PFSK-1 (cell line): ENCODE measurements at regions not wholly inside any gene's neighbourhood (a gene's known extent, or its start where the extent isn't known, plus 50 kb on each side); places are given as distances from the start of the nearest gene placed in this dataset.

Experiments
- FOXP2 ChIP-seq: optimal IDR thresholded peaks from 2 replicates; pipeline ENCODE3; 2011; ENCODE audit warnings: borderline replicate concordance, control low read depth, inconsistent platforms; ENCODE audit not compliant: insufficient read depth; ENCODE audit errors: extremely low read length, extremely low read depth
- POLR2AphosphoS5 ChIP-seq: IDR thresholded peaks from 2 replicates; pipeline ENCODE4 v1.6.1; 2012; ENCODE audit warnings: low read depth, mild to moderate bottlenecking, control low read depth, low read length, moderate library complexity
- SIN3A ChIP-seq: IDR thresholded peaks from 2 replicates; pipeline ENCODE4 v1.6.1; 2012; ENCODE audit warnings: mild to moderate bottlenecking, low read length, moderate library complexity, borderline replicate concordance; ENCODE audit not compliant: insufficient read depth
- TAF1 ChIP-seq: IDR thresholded peaks from 2 replicates; pipeline ENCODE4 v1.6.1; 2012; ENCODE audit warnings: low read length, control low read depth, borderline replicate concordance; ENCODE audit not compliant: insufficient read depth
- TF ChIP-seq, protein P1 (sequence below), 2 experiments: IDR thresholded peaks; 2 replicates each; pipeline versions ENCODE4 v1.6.1 to v1.8.0; 2011 to 2012; ENCODE audit warnings: low read depth in 2 of 2, low read length in 2 of 2, control low read depth in 1 of 2, inconsistent platforms in 1 of 2, mild to moderate bottlenecking in 1 of 2, moderate library complexity in 1 of 2; ENCODE audit not compliant: insufficient read depth in 1 of 2

DNA sequence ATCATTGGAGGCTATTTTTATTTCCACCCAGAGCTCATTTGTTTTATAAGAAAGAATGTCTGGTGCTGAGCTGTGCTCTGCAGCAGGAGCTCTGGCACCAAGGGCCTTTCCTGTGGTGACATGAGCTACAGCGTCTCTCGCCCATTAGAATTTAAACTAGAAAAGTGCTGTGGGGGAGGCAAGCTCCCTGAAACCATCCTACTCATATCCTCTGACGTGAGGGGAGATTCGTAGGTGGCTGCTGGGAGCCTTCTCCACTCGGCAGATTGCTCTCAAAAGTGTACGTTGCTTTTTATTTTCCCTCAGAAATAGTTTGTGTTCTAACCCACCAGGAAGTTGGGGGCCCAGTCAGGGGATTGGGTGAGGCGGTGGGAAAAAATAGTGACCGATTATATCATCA lies 76.3 kb upstream of the ARHGEF3 start:
- TF ChIP-seq TAF1: no peak
- TF ChIP-seq FOXP2: no peak
- TF ChIP-seq POLR2AphosphoS5: no peak

DNA sequence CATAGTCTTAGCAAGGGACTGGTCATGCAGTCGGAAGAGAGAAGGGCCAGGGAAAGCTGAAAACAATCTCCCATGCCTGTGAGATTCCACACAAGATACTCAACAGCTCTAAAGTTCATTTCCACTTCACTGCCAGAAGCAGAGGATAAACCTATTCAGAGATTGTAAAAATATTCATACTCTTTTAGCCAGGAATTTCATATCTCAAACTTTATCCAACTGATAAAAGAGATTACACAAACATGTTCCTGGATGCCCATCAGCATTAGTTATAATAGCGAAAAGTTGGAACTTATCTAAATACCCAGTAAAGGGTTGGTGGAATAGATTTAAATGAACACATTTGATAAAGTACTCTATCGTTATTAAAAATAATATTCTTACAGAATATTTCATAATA lies 75.2 kb upstream of the ARHGEF3 start:
- no peak for TF ChIP-seq TAF1
- TF ChIP-seq, protein P1, sequence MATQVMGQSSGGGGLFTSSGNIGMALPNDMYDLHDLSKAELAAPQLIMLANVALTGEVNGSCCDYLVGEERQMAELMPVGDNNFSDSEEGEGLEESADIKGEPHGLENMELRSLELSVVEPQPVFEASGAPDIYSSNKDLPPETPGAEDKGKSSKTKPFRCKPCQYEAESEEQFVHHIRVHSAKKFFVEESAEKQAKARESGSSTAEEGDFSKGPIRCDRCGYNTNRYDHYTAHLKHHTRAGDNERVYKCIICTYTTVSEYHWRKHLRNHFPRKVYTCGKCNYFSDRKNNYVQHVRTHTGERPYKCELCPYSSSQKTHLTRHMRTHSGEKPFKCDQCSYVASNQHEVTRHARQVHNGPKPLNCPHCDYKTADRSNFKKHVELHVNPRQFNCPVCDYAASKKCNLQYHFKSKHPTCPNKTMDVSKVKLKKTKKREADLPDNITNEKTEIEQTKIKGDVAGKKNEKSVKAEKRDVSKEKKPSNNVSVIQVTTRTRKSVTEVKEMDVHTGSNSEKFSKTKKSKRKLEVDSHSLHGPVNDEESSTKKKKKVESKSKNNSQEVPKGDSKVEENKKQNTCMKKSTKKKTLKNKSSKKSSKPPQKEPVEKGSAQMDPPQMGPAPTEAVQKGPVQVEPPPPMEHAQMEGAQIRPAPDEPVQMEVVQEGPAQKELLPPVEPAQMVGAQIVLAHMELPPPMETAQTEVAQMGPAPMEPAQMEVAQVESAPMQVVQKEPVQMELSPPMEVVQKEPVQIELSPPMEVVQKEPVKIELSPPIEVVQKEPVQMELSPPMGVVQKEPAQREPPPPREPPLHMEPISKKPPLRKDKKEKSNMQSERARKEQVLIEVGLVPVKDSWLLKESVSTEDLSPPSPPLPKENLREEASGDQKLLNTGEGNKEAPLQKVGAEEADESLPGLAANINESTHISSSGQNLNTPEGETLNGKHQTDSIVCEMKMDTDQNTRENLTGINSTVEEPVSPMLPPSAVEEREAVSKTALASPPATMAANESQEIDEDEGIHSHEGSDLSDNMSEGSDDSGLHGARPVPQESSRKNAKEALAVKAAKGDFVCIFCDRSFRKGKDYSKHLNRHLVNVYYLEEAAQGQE (IDR thresholded peaks at IDR 0.05; ENCODE audit: insufficient read depth in 1 of 2, low read depth in 2 of 2, low read length in 2 of 2): no peak
- no peak for TF ChIP-seq SIN3A
- TF ChIP-seq FOXP2: no peak
- no peak for TF ChIP-seq POLR2AphosphoS5

DNA sequence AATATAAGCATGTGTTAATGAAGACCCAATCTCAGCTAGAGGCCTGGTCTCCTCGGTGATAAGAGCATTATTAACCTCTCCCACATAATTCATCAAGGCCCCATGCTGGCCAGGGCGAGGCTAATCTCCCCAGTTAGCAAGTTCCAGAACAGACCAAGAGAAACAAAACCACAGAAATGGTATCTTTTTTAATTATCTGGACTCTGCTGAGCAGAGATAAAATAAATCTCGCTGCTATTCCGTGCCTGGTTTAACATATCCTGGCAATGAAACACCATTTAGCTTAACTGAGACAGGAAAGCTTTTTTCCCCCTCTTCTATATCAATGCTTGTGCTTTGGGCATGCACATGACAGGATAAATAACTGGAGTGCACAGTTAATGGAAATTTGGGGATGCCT lies 72.5 kb upstream of the ARHGEF3 start:
- TF ChIP-seq TAF1 (no peak), POLR2AphosphoS5 (no peak), FOXP2 (no peak)
- TF ChIP-seq, protein P1 (IDR thresholded peaks at IDR 0.05; ENCODE audit: insufficient read depth in 1 of 2, low read depth in 2 of 2, low read length in 2 of 2): no peak

DNA sequence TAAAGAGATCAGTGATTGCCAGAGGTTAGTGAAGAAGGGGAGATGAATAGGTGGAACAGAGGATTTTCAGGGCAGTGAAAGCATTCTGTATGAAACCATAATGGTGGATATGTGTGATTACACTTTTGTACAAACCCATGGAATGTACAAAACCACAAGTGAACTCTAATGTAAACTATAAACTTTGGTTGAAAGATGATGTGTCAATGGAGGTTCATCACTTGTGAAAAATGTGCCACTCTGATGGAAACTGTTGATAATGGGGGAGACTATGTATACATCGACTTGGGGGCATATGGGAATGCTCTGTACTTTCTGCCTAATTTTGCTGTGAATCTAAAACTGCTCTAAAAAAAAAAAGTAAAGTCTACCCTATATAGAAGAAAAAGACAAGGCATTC lies 68.7 kb upstream of the ARHGEF3 start:
- no peak for TF ChIP-seq SIN3A
- no peak for TF ChIP-seq TAF1
- TF ChIP-seq FOXP2: no peak
- no peak for TF ChIP-seq POLR2AphosphoS5
- TF ChIP-seq, protein P1 (IDR thresholded peaks at IDR 0.05; ENCODE audit: insufficient read depth in 1 of 2, low read depth in 2 of 2, low read length in 2 of 2): no peak

DNA sequence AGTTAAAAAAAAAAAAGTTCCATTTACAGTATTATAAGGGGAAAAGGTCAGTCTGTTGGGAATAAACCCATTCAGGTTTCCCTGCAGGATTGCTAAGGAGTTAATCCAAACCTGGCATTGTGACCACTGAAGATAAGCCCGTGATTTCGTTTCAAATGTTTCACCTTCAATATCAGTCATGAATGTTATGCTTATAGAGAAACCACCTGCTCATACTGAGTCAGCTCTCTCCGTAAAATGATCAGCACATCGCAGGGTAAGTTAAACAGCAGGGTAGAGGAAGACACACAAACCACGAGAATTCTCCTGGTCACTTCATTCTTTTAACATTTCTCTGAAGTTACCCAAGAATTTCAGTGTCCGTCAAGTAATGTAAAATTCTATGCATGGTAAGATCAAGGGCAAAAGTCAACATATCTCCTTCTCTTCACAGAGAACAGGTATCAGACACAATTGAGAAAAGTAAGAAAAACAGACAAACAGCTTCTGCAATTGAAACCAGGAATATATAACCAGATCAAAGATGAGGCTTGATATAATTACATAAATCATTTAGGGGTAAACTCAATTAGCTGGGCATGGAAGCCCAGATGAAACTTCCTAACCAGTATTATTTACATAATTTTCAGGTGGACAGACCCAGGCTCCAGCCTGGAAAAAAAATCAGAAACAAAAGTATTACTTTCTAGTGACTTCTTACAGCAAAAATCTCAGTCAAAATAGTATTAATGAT lies 67.6 kb upstream of the ARHGEF3 start:
- no peak for TF ChIP-seq FOXP2

DNA sequence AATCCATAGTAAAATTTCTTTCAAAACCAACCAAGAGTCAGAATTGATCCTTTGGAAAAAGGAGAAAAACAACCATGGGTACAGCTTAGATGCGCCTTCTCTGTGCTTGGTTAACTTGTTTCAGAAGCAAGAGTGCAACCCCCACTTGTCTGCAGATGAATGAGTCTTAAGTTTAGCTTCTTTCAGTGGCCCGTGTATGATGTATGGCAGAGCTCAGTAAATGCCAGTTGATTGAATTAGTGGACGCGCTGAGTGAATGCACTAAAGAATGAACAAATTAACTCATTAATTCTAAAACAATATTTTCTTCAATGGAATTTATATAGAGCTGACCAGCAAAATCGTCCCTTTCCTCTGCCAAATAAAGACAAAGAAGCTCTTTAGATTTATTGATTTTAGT lies 67.0 kb upstream of the ARHGEF3 start:
- TF ChIP-seq FOXP2 (no peak), SIN3A (no peak), TAF1 (no peak)
- TF ChIP-seq, protein P1 (IDR thresholded peaks at IDR 0.05; ENCODE audit: insufficient read depth in 1 of 2, low read depth in 2 of 2, low read length in 2 of 2): no peak
